Renal pelvis (tissue), 1 donor: ENCODE measurements at regions not wholly inside any gene's neighbourhood (a gene's known extent, or its start where the extent isn't known, plus 50 kb on each side); places are given as distances from the start of the nearest gene placed in this dataset.
"Not testable (repeated sequence)": the region's sequence is repeated elsewhere in the genome, so short reads cannot be mapped to it uniquely, and the experiment has no call there.

Experiments used
- DNase-seq: peaks from one replicate; pipeline ENCODE4 v3.0.0-alpha.2; 2013

DNA sequence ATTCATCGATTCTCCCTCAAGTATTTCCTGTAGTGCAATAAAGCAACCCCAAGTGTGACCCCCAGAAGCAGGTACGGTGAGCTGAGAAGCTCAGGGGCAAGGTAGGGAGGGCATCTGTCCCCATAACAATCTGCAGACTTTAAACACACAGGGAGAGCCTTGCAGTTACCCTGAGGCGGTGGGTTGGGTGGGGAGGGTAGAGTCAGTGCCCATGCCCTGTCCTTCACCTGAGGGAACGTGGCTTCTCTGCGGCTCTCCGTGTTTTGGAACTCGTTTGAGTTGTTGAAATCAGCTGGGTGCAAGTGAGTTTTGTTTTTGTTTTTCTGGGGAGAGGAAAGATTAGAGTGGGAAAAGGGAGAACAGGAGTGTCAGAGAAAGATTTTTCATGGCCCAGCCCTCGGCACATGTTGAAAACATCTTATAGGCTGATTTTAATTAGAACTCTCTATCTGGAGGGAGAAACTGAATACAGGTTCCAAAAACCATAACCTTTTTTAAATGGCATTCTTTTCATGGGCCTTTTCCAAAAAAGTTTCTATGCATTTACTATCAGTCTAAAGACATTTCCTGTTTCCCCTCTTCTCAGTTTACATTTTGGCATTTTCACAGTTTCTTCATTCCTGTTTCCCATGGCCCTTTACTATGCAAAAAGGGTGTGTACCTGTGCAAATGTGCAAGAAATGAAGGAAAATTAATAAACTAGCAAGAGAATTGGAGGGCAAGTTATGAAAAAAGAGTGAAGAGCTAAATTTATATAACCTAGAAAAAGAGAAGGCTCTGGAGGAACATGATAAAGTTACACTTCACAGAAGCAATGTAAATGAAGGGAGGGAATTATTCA, 266.5 kb upstream of the VLDLR start:
- DNase-seq = no peak

DNA sequence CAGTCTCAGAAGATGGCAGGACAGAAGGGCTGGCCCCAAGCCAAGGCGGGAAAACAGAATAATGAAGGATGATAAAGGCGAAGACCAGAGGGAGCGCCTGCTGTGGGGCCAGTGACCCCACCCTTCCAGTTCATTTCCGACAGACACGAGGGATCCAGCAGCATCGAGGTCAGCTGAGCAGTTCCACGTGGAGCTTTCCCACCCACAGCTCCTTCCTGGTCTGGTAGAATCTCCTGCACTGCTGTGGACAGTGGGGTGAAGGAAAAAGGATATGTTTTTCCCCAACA, 265.9 kb upstream of the VLDLR start:
- DNase-seq = no peak

DNA sequence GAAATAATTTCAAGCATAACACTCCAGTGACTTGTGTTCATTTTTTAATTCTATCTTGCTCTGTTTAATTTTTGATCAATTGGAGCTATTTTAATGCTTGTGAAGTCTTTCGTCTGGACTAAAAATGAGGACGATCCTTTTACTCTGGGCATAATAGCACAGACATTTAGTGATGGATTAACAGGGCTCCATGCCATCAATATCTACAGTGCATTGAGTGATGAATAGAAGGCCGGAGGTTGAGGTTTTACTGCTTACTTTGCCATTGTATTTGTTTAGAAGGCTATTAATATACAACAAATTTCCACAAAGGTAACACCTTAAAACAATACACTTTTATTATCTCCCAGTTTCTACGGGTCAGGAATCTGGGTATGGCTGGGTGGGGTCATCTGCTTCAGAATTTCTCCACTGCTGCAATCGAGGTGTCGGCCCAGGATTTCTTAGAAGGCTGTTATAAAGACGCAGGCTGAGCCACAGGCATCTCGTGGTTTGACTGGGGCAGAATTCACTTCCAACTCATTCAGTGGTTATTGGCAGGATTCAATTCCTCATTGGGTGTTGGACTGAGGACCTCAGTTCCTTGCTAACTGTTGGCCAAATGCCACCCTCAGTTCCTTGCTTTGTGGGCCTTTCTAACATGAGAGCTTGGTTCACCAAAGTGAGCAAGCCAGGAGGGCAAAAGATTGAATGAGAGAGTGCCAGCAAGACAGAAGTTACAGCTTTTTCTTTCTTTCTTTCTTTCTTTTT, 265.4 kb upstream of the VLDLR start:
- no peak for DNase-seq

DNA sequence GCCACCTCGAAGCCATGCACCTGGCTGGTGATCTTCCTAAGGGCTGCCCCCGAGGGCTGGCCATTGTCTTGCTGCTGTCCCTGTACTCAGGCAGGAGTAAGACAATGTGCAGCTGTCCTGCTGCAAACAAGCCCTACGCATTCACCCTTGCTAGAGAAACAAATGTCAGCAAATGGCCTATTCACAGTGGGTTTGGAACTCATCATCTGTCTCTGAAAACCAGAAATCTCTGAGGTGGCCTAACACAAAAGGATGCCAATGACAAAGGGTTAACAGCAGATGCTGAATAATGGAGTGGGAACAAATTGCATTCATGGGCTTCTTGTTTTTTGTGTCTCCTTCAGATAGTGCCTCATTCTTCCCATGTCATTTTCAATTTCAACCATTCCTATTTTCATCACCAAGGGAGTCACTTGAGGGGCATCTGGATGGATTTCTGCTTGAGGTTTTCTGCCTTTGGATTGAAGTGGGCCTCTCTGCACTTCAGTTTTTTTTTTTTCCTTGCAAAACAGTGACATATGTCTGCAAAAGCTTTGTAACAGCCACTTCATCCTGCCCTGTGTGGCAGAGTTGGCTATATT, 261.6 kb upstream of the VLDLR start:
- DNase-seq = no peak

DNA sequence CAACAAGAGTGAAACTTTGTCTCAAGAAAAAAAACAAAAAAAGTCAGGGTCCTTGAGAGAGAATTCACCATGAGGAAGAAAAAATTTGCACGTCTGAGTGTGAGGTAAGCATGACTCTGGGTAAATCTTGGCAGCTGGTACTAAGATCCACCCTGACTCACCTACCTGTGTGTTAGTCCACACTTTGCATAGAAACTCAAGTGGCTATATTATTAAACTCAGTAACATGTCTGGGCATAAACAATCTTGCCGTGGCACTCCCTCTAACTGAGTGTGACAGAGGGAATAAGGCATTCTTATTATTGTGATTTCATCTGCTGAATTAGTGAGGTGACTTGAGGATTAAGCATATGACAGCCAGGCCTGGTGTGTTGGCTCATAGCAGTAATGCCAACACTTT, 259.4 kb upstream of the VLDLR start:
- DNase-seq = no peak

DNA sequence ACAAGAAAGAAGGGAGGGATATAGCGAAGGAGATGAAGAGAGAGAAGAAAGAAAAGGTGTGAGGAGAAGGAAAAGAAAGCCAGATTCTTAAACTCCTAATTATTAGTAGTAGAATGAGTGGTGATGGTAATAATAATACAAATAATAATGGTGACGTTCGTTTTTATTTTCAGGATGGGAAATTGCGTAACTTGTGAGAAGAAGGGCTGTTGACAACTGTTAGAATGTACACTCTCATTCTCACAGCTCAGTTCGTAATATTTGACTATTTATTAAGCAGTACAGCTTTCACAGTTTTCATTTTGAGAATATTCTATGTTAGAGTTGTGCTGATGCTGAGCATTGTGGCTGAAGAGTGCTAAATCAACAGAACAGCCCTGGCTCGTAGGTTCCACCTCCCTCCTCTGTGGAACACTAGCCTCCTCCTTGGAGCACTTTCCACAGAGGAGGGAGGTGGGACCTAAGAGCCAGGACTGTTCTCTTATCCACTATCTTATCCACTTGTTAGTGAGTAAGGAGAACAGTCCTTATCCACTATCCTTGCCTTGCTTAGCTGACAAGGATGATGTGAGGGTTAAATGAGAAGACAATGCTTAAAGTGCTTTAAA, 258.3 kb upstream of the VLDLR start:
- DNase-seq = no peak

DNA sequence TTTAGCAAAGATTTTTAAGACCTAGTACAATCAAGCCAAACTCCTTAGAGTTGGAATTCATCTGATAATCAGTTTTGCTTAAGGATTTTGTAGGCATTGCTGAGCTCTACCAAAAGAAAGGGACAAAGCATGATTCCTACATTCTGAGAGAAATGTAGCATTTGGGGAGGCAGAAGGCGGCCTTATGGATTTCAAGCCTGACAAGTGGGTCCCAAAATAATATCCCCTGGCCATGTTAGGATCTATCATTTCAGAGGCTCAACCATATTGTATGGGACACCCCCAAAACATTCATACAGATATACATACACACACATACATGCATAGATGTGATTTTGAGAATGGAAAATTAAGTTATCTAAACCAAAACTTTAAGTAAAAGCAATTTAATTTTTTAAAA, 257.8 kb upstream of the VLDLR start:
- DNase-seq = no peak

DNA sequence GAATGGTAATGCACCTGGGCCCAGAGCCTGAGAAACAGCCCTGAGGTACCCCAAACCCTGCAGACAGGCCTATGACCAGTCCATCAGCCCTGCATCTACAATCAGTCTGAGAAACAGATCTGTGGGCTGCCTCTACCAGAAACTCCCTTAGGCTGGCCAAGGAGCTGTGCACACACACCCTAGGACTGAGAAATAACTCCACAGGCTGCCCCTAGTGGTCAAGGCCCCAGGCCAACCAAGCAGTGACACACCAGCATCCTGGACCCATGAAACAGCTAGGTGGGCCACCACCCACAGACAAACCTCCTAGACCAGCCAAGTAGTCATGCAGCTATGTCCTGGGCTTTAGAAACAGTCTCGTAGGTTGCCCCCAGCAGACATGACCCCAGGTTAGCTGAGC, 253.6 kb upstream of the VLDLR start:
- no peak for DNase-seq

DNA sequence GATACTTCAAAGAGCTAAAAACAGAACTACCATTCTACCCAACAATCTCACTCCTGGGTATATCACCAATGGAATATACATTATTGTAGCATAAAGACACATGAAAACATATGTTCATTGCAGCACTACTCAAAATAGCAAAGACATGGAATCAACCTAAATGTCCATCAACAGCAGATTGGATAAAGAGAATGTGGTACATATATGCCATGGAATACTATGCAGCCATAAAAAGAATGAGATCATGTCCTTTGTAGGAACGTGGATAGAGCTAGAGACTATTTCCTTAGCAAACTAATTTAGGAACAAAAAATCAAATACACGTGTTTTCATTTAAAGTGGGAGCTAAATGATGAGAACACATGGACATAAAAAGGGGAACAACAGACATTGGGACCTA, 247.9 kb upstream of the VLDLR start:
- DNase-seq = no peak

DNA sequence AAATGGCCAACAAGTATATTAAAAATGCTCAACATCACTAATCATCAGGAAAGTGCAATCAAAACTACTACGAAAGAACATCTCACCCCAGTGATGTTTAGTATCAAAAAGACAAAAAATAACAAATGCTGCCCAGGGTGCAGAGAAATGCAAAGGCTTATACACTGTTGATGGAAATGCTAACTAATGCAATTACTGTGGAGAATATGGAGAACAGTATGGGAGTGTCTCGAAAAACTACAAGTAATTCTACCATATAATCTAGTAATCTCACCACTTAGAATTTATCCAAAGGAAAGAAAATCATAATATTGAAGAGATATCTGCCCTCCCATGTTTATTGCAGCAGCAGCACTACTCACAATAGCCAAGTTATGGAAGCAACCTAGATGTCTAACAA, 246.5 kb upstream of the VLDLR start:
- DNase-seq = no peak

DNA sequence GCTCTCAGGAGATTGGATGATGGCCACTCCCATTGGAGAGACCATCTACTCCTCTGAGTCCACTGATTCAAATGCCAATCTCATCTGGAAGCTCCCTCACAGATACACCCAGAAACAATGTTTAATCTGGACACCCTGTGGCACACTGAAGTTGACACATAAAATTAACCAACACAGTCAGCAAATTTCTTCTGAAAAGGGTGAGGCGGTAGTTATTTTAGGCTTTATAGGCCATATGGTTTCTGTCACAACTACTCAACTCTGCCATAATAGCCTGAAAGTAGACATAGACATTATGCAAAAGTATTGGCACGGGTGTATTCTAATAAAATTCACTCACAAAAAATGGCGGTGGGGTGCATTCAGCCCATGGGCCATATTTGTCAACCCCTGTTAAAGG, 244.5 kb upstream of the VLDLR start:
- no peak for DNase-seq

DNA sequence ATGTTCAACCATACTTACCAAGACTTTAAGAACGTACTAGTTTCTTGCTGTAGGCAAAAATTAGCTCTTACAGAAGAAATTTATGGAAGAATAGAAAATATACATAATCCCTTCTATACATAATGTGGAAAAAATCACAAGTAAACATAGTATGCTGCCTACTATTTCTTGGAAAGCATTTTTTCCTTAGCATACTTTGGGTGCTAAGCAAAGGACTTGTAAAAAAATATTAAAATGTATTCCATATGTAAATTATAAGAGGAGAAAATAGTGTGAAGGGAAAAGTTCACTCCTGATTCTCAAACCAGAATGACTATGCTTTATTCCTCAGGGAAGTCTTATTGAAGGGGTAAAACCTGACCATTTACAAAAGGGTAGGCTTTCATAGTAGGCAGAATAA, 243.8 kb upstream of the VLDLR start:
- no peak for DNase-seq

DNA sequence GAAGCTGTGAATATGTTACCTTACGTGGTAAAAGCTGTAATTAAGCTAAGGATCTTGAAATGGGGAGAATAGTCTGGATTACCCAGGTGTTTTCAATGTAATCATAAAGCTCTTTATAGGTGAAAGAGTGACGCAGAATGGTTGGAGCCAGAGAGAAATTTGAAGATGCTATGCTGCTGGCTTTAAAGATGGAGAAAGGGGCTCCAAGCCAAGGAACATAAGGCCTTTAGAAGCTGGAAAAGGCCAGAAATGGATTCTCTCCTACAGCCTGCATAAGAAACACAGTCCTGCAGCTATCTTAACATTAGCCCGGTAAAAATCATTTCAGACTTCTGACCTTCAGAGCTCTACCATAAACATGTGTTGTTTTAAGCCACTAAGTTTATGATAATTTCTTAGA, 243.3 kb upstream of the VLDLR start:
- no peak for DNase-seq

DNA sequence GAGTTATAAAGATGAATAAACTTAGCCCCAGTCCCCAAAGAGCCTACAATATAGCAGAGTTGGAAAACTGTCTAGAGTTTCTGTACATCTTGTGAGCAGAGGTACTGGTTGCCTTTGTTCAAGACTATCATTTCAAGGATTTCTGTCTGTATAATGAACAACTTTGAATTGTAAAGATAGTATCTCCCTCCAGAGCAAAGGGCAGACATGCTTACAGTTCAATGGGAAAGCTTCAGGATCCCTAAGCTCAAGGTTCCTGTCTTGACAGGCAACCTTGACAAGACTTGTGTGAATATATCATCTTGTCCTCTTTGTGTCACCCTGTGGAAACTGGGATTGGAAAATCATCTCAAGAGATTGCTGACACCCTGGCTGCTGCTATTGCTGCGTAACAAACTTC, 242.8 kb upstream of the VLDLR start:
- no peak for DNase-seq

DNA sequence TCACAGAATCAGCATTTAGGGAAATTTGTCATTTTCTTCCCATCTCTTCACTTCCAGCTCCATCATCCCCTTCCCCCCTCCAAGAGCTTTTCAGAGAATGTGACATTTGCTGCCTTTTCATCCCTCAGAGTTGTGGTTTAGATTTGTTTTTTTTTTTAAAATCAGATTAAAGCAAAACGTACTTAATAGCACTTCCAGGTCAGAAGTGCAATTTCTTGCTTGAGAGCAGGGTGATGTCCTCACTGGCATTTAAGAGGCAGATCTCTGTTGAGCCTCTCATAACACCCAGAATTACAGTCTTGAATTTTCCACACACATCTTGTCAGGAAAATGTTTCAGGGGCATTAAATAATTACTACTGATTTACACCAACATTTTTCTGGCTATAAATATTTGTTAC, 236.8 kb upstream of the VLDLR start:
- DNase-seq = no peak

DNA sequence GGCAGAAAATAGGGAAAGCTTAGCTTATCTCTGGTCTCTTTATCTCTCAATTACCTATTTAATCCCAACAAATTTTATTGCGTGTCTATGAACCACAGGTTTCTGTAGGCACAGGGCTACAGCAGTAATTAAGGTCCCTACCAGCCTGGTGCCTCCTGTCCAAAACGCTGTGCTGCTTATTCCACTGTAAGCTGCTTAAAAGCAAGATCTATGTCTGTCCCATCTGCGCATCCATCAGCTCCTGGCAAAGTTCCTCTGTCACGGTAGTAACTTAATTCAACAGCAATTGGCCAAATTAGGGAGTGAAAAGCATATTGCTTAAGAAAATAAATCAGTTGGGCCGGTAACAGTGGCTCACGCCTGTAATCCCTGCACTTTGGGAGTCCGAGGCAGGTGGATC, 235.8 kb upstream of the VLDLR start:
- no peak for DNase-seq

DNA sequence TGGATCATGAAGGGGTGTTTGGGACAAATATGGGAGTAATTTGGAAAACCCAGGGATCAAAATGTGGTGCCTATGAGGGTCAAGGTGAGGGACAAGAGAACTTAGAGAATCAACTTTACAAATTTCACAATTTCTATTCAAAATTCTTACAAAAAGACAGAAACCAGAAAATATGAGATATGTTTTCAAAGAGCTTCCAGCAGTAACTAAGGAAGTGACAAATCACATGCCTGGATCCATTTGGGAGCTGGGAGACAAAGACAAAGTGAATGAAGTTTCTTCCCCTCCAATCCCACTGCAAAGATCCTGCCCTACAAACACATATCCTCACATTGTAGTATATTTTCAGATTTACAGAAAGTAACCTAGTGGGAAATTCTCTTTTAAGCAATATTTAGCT, 235.0 kb upstream of the VLDLR start:
- DNase-seq = no peak

DNA sequence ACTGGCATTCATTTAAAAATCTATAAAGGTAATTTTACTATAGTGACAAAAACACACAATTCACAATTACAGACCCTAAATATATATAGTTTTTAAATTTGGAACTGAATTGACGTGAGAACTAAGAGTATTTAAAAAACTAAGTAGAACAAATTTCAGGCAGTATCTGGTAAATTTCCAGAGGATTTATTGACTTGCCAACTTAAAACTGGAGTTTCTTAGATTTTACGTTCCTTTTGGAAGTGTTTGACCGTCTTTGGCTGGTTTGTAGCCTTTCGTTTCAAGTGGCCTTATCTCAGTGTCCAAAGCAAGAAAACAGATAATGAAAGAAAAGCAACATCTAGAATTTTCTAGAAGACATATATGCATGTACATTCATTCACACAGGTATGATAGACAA, 234.4 kb upstream of the VLDLR start:
- no peak for DNase-seq

DNA sequence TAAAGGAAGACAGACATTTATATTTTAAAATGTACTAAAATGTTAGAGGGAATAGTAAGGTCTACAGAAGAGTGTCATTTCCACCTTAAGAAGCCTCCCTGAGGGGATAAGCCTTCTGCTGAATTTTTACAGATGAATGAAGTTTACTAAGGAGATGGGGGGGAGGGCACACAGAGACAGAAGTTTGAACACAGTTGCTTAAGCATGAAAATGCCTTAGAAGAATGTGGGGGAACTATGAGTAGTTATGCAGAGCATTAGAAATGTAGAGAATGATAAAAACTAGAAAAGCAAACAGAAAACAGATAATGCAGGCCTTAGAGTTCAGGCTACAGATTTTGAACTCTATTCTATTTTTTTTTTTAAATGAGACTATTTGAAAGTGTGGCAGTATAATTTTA, 232.2 kb upstream of the VLDLR start:
- no peak for DNase-seq

DNA sequence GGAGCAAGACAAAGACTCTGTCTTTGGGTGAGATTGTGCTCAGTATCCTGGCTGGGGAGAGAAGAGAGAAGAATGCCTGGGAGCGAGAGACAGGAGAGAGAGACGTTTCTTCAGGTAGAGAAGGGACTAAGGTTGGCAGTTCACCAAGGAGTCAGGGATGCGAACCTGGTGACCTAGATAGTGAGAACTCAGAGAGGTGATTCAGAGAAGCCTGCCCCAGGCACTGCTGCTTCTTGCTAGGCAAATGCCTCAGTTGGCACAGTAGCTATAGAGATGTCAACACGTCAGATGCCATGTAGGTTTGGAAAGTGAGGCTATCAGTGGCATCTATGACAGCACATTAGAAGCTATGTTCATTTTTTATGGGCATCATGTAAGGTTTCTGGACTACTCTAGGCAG, 231.6 kb upstream of the VLDLR start:
- no peak for DNase-seq

DNA sequence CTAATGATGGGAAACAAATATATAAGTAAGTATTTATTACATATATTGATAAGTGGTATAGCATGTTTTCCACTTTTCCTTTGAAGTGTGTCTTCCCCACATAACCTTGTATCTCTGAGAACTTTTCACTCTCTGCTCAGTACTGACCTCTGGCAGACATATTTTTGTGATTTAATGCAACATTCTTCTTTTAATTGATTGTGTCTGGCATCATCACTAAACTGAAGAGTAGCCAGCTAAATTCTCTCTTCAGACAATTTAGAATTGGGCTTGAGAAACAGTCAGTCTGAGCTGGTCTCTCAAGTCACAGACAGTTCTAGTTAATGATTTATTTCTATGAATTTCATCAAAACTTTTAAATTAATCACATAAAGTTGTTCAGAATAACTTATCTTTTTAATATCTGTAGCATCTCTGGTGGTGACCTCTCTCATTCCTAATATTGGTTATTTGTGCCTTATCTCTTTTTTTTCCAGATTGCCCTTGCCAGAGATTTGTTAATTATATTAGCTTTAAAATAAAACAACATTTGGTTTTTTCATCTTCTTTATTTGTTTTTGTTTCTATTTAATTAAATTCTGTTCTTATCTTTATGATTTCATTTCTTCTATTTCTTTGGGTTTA, 230.0 kb upstream of the VLDLR start:
- DNase-seq = not testable (repeated sequence)

DNA sequence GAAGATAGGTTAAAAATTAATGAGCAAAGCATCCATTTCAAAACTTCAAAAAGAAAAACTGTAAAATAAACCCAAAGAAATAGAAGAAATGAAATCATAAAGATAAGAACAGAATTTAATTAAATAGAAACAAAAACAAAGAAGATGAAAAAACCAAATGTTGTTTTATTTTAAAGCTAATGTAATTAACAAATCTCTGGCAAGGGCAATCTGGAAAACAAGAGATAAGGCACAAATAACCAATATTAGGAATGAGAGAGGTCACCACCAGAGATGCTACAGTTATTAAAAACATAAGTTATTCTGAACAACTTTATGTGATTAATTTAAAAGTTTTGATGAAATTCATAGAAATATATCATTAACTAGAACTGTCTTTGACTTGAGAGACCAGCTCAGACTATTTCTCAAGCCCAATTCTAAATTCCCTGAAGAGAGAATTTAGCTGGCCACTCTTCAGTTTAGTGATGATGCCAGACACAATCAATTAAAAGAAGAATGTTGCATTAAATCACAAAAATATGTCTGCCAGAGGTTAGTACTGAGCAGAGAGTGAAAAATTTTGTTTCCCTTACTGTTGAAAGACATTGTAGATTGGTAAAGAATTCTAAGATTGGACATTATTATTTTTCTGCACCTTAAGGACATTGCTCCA, 227.4 kb upstream of the VLDLR start:
- not testable (repeated sequence) for DNase-seq
